Activated CD8-positive, alpha-beta memory T cell treated with anti-CD3 and anti-CD28 coated beads for 24 hours (primary cell): ENCODE measurements at regions not wholly inside any gene's neighbourhood (a gene's known extent, or its start where the extent isn't known, plus 50 kb on each side); places are given as distances from the start of the nearest gene placed in this dataset.
"Not testable (repeated sequence)": the region's sequence is repeated elsewhere in the genome, so short reads cannot be mapped to it uniquely, and the experiment has no call there.

ENCODE experiments used
- DNase-seq: peaks from one replicate; pipeline ENCODE4 v3.0.0-alpha.2; 2020

- DNase-seq: no peak
Observed at GRCh38 chr10:70967591-70968587, 79.5 kb upstream of the PCBD1 start.

GRCh38 chr10:70969188-70969587, 80.8 kb upstream of the PCBD1 start:
- no peak for DNase-seq

- DNase-seq: no peak
Observed at GRCh38 chr10:70970830-70971229, 82.5 kb upstream of the PCBD1 start.

- no peak for DNase-seq
Observed at GRCh38 chr10:70973275-70973674, 84.9 kb upstream of the PCBD1 start.

- DNase-seq: no peak
Observed at GRCh38 chr10:70974351-70974901, 86.1 kb upstream of the PCBD1 start.

- DNase-seq: no peak
Observed at GRCh38 chr10:70974920-70975319, 86.6 kb upstream of the PCBD1 start.

GRCh38 chr10:70976063-70976695, 87.8 kb upstream of the PCBD1 start:
- DNase-seq: no peak

- no peak for DNase-seq
Observed at GRCh38 chr10:70977625-70978024, 89.3 kb upstream of the PCBD1 start.

- no peak for DNase-seq
Observed at GRCh38 chr10:70978181-70978580, 89.8 kb upstream of the PCBD1 start.

GRCh38 chr10:70978816-70979480, 90.6 kb upstream of the PCBD1 start:
- DNase-seq: no peak

- DNase-seq: no peak
Observed at GRCh38 chr10:70980687-70981086, 92.3 kb upstream of the PCBD1 start.

- no peak for DNase-seq
Observed at GRCh38 chr10:70981171-70981836, 92.9 kb upstream of the PCBD1 start.

GRCh38 chr10:70981936-70982335, 93.6 kb upstream of the PCBD1 start:
- DNase-seq: no peak

GRCh38 chr10:70982443-70982842, 94.1 kb upstream of the PCBD1 start:
- no peak for DNase-seq

- no peak for DNase-seq
Observed at GRCh38 chr10:70984986-70985722, 96.8 kb upstream of the PCBD1 start.

GRCh38 chr10:70985824-70986622, 97.7 kb upstream of the PCBD1 start:
- DNase-seq: no peak

- DNase-seq: no peak
Observed at GRCh38 chr10:70986623-70986950, 98.2 kb upstream of the PCBD1 start.

GRCh38 chr10:70987396-70988130, 99.2 kb upstream of the PCBD1 start:
- no peak for DNase-seq

- not testable (repeated sequence) for DNase-seq
Observed at GRCh38 chr10:70990156-70990555, 101.8 kb upstream of the PCBD1 start.

GRCh38 chr10:70990681-70991080, 102.3 kb upstream of the PCBD1 start:
- no peak for DNase-seq
